ENCODE measurements at regions not wholly inside any gene's neighbourhood (a gene's known extent, or its start where the extent isn't known, plus 50 kb on each side); places are given as distances from the start of the nearest gene placed in this dataset.
A peak's percentile ranks its signal among the peaks of the same experiment; 100 is the strongest.
"Not testable (repeated sequence)": the region's sequence is repeated elsewhere in the genome, so short reads cannot be mapped to it uniquely, and the experiment has no call there.

- H3K4me3 Mint-ChIP-seq = no peak overlapping the region
- no peaks in the 10 kb centered on the region for H3K4me1 Mint-ChIP-seq (ENCODE audit: low read depth)
- POLR2A ChIA-PET = no interaction called here
- intact Hi-C loops (cut with micrococcal nuclease) = no loop called here
- no peak for DNase-seq
- H3K9me3 Mint-ChIP-seq = no peaks in the 10 kb centered on the region
- CTCF ChIA-PET = no interaction called here
- no peaks in the 10 kb centered on the region for H3K36me3 Mint-ChIP-seq
- no peaks in the 10 kb centered on the region for H3K27me3 Mint-ChIP-seq
- H3K27ac Mint-ChIP-seq = no peak overlapping the region
Observed at GRCh38 chr17:14437176-14437575, 136.3 kb downstream of the HS3ST3B1 start.

- Mint-ChIP-seq H3K4me1 (ENCODE audit: low read depth) (no peaks in the 10 kb centered on the region), H3K27me3 (no peaks in the 10 kb centered on the region), H3K4me3 (no peak overlapping the region), H3K9me3 (no peaks in the 10 kb centered on the region), H3K36me3 (no peaks in the 10 kb centered on the region), H3K27ac (no peak overlapping the region)
- CTCF ChIA-PET = no interaction called here
- no peak for DNase-seq
- intact Hi-C loops (cut with micrococcal nuclease) = no loop called here
- POLR2A ChIA-PET = no interaction called here
Observed at GRCh38 chr17:14436266-14436665, 135.4 kb downstream of the HS3ST3B1 start.

- ChIA-PET POLR2A (no interaction called here), CTCF (no interaction called here)
- intact Hi-C loops (cut with micrococcal nuclease) = no loop called here
- no peak overlapping the region for H3K27ac Mint-ChIP-seq
- no peaks in the 10 kb centered on the region for H3K9me3 Mint-ChIP-seq
- no peak for DNase-seq
- H3K27me3 Mint-ChIP-seq = no peaks in the 10 kb centered on the region
- H3K4me1 Mint-ChIP-seq (ENCODE audit: low read depth) = peaks cover 7% of the 10 kb centered on the region
- H3K4me3 Mint-ChIP-seq = no peak overlapping the region
- no peaks in the 10 kb centered on the region for H3K36me3 Mint-ChIP-seq
Observed at GRCh38 chr17:14434506-14434905, 133.6 kb downstream of the HS3ST3B1 start.

- Mint-ChIP-seq H3K27me3 (no peaks in the 10 kb centered on the region), H3K27ac (no peak overlapping the region), H3K9me3 (no peaks in the 10 kb centered on the region), H3K36me3 (no peaks in the 10 kb centered on the region), H3K4me3 (no peak overlapping the region), H3K4me1 (ENCODE audit: low read depth) (peaks cover 32% of the 10 kb centered on the region)
- DNase-seq = no peak
- intact Hi-C loops (cut with micrococcal nuclease) = no loop called here
- ChIA-PET POLR2A (no interaction called here), CTCF (no interaction called here)
Observed at GRCh38 chr17:14432079-14432478, 131.2 kb downstream of the HS3ST3B1 start.

GRCh38 chr17:14429084-14429483 is 128.2 kb downstream of the HS3ST3B1 start:
- DNase-seq = no peak
- no peaks in the 10 kb centered on the region for H3K36me3 Mint-ChIP-seq
- peaks cover 50% of the 10 kb centered on the region for H3K4me1 Mint-ChIP-seq (ENCODE audit: low read depth)
- ChIA-PET POLR2A (interaction anchor here (0.6 to 1.6 kb wide), 3 partner anchors 128 to 550 kb away, joined by 3 to 4 read pairs (median 4); partner anchors contain the start of gene HS3ST3B1), CTCF (interaction anchor here (0.6 to 2.8 kb wide), 4 partner anchors 9 to 321 kb away, joined by 3 to 8 read pairs (median 3); partner anchors contain the start of gene HS3ST3B1)
- peak overlapping the region; percentile 90 for H3K27ac Mint-ChIP-seq
- intact Hi-C loops (cut with micrococcal nuclease) = loop anchor here (2.0 to 10.0 kb wide), 5 partner anchors 32 to 314 kb away; partner anchors contain the start of gene HS3ST3B1
- no peaks in the 10 kb centered on the region for H3K9me3 Mint-ChIP-seq
- no peaks in the 10 kb centered on the region for H3K27me3 Mint-ChIP-seq
- peak overlapping the region; percentile 67 for H3K4me3 Mint-ChIP-seq

- Mint-ChIP-seq H3K4me1 (ENCODE audit: low read depth) (peaks cover 55% of the 10 kb centered on the region), H3K4me3 (peak overlapping the region; percentile 67), H3K27me3 (no peaks in the 10 kb centered on the region), H3K9me3 (no peaks in the 10 kb centered on the region), H3K27ac (peak overlapping the region; percentile 90), H3K36me3 (no peaks in the 10 kb centered on the region)
- intact Hi-C loops (cut with micrococcal nuclease) = loop anchor here (1.0 to 10.0 kb wide), 8 partner anchors 24 to 314 kb away; partner anchors contain the start of gene HS3ST3B1
- DNase-seq = peak; percentile 56
- CTCF ChIA-PET = interaction anchor here (0.6 to 2.8 kb wide), 5 partner anchors 9 to 321 kb away, joined by 3 to 8 read pairs (median 3); partner anchors contain the start of gene HS3ST3B1
- POLR2A ChIA-PET = interaction anchor here (0.6 to 1.6 kb wide), 6 partner anchors 12 to 549 kb away, joined by 3 to 4 read pairs (median 3); partner anchors contain the start of gene HS3ST3B1
Observed at GRCh38 chr17:14428648-14429029, 127.8 kb downstream of the HS3ST3B1 start.

- intact Hi-C loops (cut with micrococcal nuclease) = loop anchor here (1.0 to 10.0 kb wide), 8 partner anchors 24 to 313 kb away; partner anchors contain the start of gene HS3ST3B1
- CTCF ChIA-PET = interaction anchor here (0.6 to 2.8 kb wide), 4 partner anchors 24 to 322 kb away, joined by 3 to 8 read pairs (median 3); partner anchors contain the start of gene HS3ST3B1
- Mint-ChIP-seq H3K27ac (peak overlapping the region; percentile 90), H3K4me3 (peak overlapping the region; percentile 67), H3K9me3 (no peaks in the 10 kb centered on the region), H3K4me1 (ENCODE audit: low read depth) (peaks cover 57% of the 10 kb centered on the region), H3K36me3 (no peaks in the 10 kb centered on the region), H3K27me3 (no peaks in the 10 kb centered on the region)
- POLR2A ChIA-PET = interaction anchor here (0.6 to 1.6 kb wide), 6 partner anchors 11 to 129 kb away, joined by 3 to 5 read pairs (median 3); partner anchors contain the start of gene HS3ST3B1
- DNase-seq = peak; percentile 70
Observed at GRCh38 chr17:14427900-14428647, 127.2 kb downstream of the HS3ST3B1 start.

GRCh38 chr17:14423156-14423555 is 122.3 kb downstream of the HS3ST3B1 start:
- intact Hi-C loops (cut with micrococcal nuclease) = loop anchor here (10.0 kb wide), 2 partner anchors 218 to 308 kb away; no protein-coding TSS in a partner anchor
- POLR2A ChIA-PET = interaction anchor here (0.7 kb wide), 1 partner anchor 107 kb away, joined by 3 read pairs; no protein-coding TSS in a partner anchor
- H3K27me3 Mint-ChIP-seq, H3K27ac Mint-ChIP-seq, H3K9me3 Mint-ChIP-seq, H3K4me3 Mint-ChIP-seq, DNase-seq, CTCF ChIA-PET, H3K36me3 Mint-ChIP-seq: not testable (repeated sequence)
- peaks cover 36% of the 10 kb centered on the region for H3K4me1 Mint-ChIP-seq (ENCODE audit: low read depth)

GRCh38 chr17:14417336-14417735 is 116.5 kb downstream of the HS3ST3B1 start:
- Mint-ChIP-seq H3K9me3 (peaks cover 3% of the 10 kb centered on the region), H3K27ac (no peak overlapping the region), H3K4me1 (ENCODE audit: low read depth) (no peaks in the 10 kb centered on the region), H3K4me3 (no peak overlapping the region), H3K36me3 (peaks cover 3% of the 10 kb centered on the region), H3K27me3 (no peaks in the 10 kb centered on the region)
- no peak for DNase-seq
- intact Hi-C loops (cut with micrococcal nuclease) = no loop called here
- ChIA-PET CTCF (no interaction called here), POLR2A (no interaction called here)

GRCh38 chr17:14409292-14409691 is 108.4 kb downstream of the HS3ST3B1 start:
- Mint-ChIP-seq H3K27ac (no peak overlapping the region), H3K4me3 (no peak overlapping the region), H3K9me3 (peaks cover 2% of the 10 kb centered on the region), H3K4me1 (ENCODE audit: low read depth) (peaks cover 15% of the 10 kb centered on the region), H3K36me3 (no peaks in the 10 kb centered on the region), H3K27me3 (no peaks in the 10 kb centered on the region)
- ChIA-PET CTCF (no interaction called here), POLR2A (no interaction called here)
- no peak for DNase-seq
- intact Hi-C loops (cut with micrococcal nuclease) = loop anchor here (10.0 kb wide), 1 partner anchor 344 kb away; the partner anchor contains the start of gene COX10

- H3K4me1 Mint-ChIP-seq (ENCODE audit: low read depth) = peaks cover 27% of the 10 kb centered on the region
Observed at GRCh38 chr17:14407541-14407940, 106.7 kb downstream of the HS3ST3B1 start.

GRCh38 chr17:14405189-14405588 is 104.3 kb downstream of the HS3ST3B1 start:
- ChIA-PET POLR2A (no interaction called here), CTCF (interaction anchor here (1.2 kb wide), 1 partner anchor 104 kb away, joined by 3 read pairs; the partner anchor contains the start of gene HS3ST3B1)
- no peak overlapping the region for H3K4me3 Mint-ChIP-seq
- H3K9me3 Mint-ChIP-seq = no peaks in the 10 kb centered on the region
- H3K27ac Mint-ChIP-seq = no peak overlapping the region
- H3K36me3 Mint-ChIP-seq = no peaks in the 10 kb centered on the region
- no peak for DNase-seq
- H3K4me1 Mint-ChIP-seq (ENCODE audit: low read depth) = peaks cover 27% of the 10 kb centered on the region
- intact Hi-C loops (cut with micrococcal nuclease) = loop anchor here (10.0 kb wide), 1 partner anchor 340 kb away; the partner anchor contains the start of gene COX10
- H3K27me3 Mint-ChIP-seq = no peaks in the 10 kb centered on the region

More at GRCh38 chr17:14407541-14407940, 106.7 kb downstream of the HS3ST3B1 start:
- POLR2A ChIA-PET = no interaction called here
- Mint-ChIP-seq H3K4me3 (no peak overlapping the region), H3K27ac (no peak overlapping the region), H3K36me3 (no peaks in the 10 kb centered on the region), H3K27me3 (no peaks in the 10 kb centered on the region), H3K9me3 (peaks cover 2% of the 10 kb centered on the region)
- CTCF ChIA-PET = no interaction called here
- intact Hi-C loops (cut with micrococcal nuclease) = loop anchor here (10.0 kb wide), 1 partner anchor 343 kb away; the partner anchor contains the start of gene COX10
- no peak for DNase-seq
